Right lobe of liver (tissue), 6 donors: ENCODE measurements at regions not wholly inside any gene's neighbourhood (a gene's known extent, or its start where the extent isn't known, plus 50 kb on each side); places are given as distances from the start of the nearest gene placed in this dataset.

Source experiments
- ATAC-seq, 4 donors: fragments of 200-7000 bp; cut with Tn5 transposase; one replicate each; pipeline ENCODE4 v1.9.1; 2020; ENCODE audit warnings: mild to moderate bottlenecking in 4 of 4, moderate library complexity in 4 of 4
- DNase-seq, 3 donors: peaks; one replicate each; pipeline ENCODE4 v3.0.0-alpha.2; 2020
- H3K27ac ChIP-seq, 3 donors: fragments of 200-600 bp; one replicate each; pipeline ENCODE4 v1.8.0; 2022
- H3K27me3 ChIP-seq, 2 donors: fragments of 200-600 bp; one replicate each; pipeline ENCODE4 v1.8.0; 2022
- H3K36me3 ChIP-seq, 4 donors: fragments of 200-600 bp; sonication (generic) in 1 of 4; one replicate each; pipeline versions ENCODE4 v1.5.1 to v1.8.0; 2017 to 2022; ENCODE audit warnings: control low read depth in 1 of 4
- H3K4me1 ChIP-seq, 4 donors: fragments of 200-600 bp; sonication (generic) in 1 of 4; one replicate each; pipeline versions ENCODE4 v1.5.1 to v1.8.0; 2017 to 2022; ENCODE audit warnings: control low read depth in 1 of 4
- H3K4me3 ChIP-seq, 3 donors: fragments of 200-600 bp; one replicate each; pipeline ENCODE4 v1.8.0; 2022
- H3K9me3 ChIP-seq, 4 donors: fragments of 200-600 bp; sonication (generic) in 1 of 4; one replicate each; pipeline versions ENCODE4 v1.5.1 to v1.8.0; 2017 to 2022; ENCODE audit warnings: control low read depth in 1 of 4
- CTCF ChIP-seq, 4 donors: fragments of 200-600 bp in 3 of 4; fragments of 450-650 bp in 1 of 4; IDR thresholded peaks; one replicate each; pipeline versions ENCODE4 v1.5.1 to v1.8.0; 2016 to 2022; ENCODE audit warnings: antibody characterized with exemption in 4 of 4, mild to moderate bottlenecking in 2 of 4
- POLR2A ChIP-seq: fragments of 450-650 bp; IDR thresholded peaks from one replicate; pipeline ENCODE4 v1.6.1; 2017; ENCODE audit warnings: antibody characterized with exemption, mild to moderate bottlenecking
- WGBS: methylation state at CpG from one replicate; pipeline ENCODE4 v1.1.6; 2018; ENCODE audit warnings: low coverage, low lambda C conversion rate; ENCODE audit not compliant: insufficient coverage; ENCODE audit errors: missing lambda C conversion rate; 5-methylcytosine and 5-hydroxymethylcytosine counted together
- intact Hi-C, 2 donors: fragments of 100-400 bp; cut with DNase I; formaldehyde crosslinking; loops; one replicate each; pipeline versions ENCODE4 v1.11.2 to v1.14.1; 2022
- donor health status: DM: no; HTN: yes; CAD: no.
- donor health status: DM: no; HTN: no; CAD: no.
- donor health status: DM: no; HTN: no; CAD: no.
- donor health status: DM: no; HTN: yes; CAD: no.
- donor health status: DM: no; HTN: yes; CAD: no.

- H3K9me3 ChIP-seq: no peaks in the 10 kb centered on the region
- no peak for DNase-seq
- 56% methylated on average over 1 of the region's 1 CpG for WGBS
- intact Hi-C loops: no loop called here
- H3K36me3 ChIP-seq: no peaks in the 10 kb centered on the region
- TF ChIP-seq CTCF (IDR thresholded peaks at IDR 0.05) (no peak), POLR2A (no peak)
- H3K4me3 ChIP-seq: no peak overlapping the region
- no peak for ATAC-seq
- H3K27me3 ChIP-seq: no peaks in the 10 kb centered on the region
- no peaks in the 10 kb centered on the region for H3K4me1 ChIP-seq
- H3K27ac ChIP-seq: no peak overlapping the region
Observed at GRCh38 chr9:101966691-101967090, 228.2 kb upstream of the GRIN3A start.

DNA sequence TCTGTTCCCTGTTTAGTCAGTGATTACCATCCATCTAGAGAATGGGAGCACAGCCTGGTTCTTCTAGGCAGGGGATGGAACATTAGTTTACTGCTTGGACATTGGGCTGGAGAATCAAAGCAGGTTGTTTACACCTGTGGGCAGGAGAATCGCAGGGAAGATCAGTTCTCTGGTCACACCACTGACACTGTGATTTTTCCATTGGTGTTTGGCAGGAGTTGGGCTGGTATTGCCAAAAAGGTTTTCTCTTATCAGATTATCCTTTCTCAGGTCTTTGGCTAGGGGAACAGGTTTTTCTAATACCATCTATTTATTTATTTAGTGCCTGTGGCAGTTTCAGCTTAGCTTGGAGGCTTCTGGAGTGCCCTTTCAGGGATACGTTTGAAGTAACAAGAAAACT is 219.3 kb upstream of the GRIN3A start:
- no peaks in the 10 kb centered on the region for H3K9me3 ChIP-seq
- no peak overlapping the region for H3K4me3 ChIP-seq
- H3K27ac ChIP-seq: no peak overlapping the region
- ATAC-seq: peak in 1 of 4 donors; percentile 47
- 43% methylated on average over 1 of the region's 2 CpGs for WGBS
- TF ChIP-seq CTCF (IDR thresholded peaks at IDR 0.05): no peak
- no peak for TF ChIP-seq POLR2A
- no peaks in the 10 kb centered on the region for H3K27me3 ChIP-seq
- intact Hi-C loops: no loop called here
- no peaks in the 10 kb centered on the region for H3K36me3 ChIP-seq
- H3K4me1 ChIP-seq: no peaks in the 10 kb centered on the region
- DNase-seq: no peak

GRCh38 chr9:101951598-101951997 is 213.2 kb upstream of the GRIN3A start:
- Histone ChIP-seq H3K36me3 (no peaks in the 10 kb centered on the region), H3K27ac (no peak overlapping the region), H3K9me3 (no peaks in the 10 kb centered on the region), H3K4me1 (no peaks in the 10 kb centered on the region), H3K4me3 (no peak overlapping the region), H3K27me3 (no peaks in the 10 kb centered on the region)
- DNase-seq (no peak), ATAC-seq (no peak)
- intact Hi-C loops: no loop called here
- 10% methylated on average over 1 of the region's 1 CpG for WGBS
- TF ChIP-seq POLR2A (no peak), CTCF (IDR thresholded peaks at IDR 0.05) (no peak)

DNA sequence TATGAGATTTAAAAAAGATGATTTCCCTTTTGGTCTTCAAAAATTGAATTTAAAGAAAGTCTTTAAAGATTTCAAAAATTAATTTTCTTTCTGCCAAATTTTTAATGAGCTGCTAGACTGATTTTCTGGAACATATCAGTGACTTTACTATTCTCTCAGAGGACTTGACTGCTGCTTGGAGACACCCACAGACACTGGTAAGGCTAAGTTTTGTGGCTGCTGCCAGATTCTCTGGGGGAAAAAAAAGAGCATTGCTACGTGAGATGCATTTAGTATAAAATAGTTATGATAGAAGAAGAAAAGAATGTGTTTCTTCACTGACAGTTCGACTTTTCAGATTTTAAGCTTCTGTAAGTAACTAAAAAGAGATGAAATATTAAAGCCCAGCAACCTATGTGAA is 193.3 kb upstream of the GRIN3A start:
- H3K4me3 ChIP-seq: no peak overlapping the region
- ATAC-seq (no peak), DNase-seq (no peak)
- H3K4me1 ChIP-seq: no peaks in the 10 kb centered on the region
- TF ChIP-seq POLR2A (no peak), CTCF (IDR thresholded peaks at IDR 0.05) (no peak)
- H3K27ac ChIP-seq: no peak overlapping the region
- no peaks in the 10 kb centered on the region for H3K9me3 ChIP-seq
- 66% methylated on average over 2 of the region's 2 CpGs for WGBS
- no peaks in the 10 kb centered on the region for H3K36me3 ChIP-seq
- no peaks in the 10 kb centered on the region for H3K27me3 ChIP-seq
- intact Hi-C loops: no loop called here

DNA sequence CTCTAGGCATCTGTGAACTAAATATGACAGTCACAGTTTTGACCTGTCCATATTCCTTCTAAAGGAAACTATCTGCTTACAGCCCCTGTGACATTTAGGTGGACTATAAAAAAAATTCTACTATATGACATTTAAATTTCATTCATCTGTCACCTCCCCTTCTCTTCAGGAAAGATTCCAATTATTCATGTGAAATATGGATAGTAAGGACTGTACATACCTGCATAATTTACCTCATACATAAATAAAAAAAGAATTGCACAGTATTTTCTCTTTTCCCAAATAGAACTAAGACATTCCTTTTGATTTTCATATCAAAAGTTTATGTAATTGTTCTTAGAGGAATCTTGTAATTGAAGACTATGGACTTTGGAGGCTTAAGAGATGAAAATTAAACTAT is 192.3 kb upstream of the GRIN3A start:
- Histone ChIP-seq H3K4me1 (no peaks in the 10 kb centered on the region), H3K4me3 (no peak overlapping the region), H3K36me3 (no peaks in the 10 kb centered on the region), H3K9me3 (no peaks in the 10 kb centered on the region), H3K27me3 (no peaks in the 10 kb centered on the region), H3K27ac (no peak overlapping the region)
- DNase-seq (no peak), ATAC-seq (no peak)
- TF ChIP-seq POLR2A: no peak
- no peak for TF ChIP-seq CTCF (IDR thresholded peaks at IDR 0.05)
- intact Hi-C loops: no loop called here
